CD14-positive monocyte (primary cell): ENCODE measurements at regions not wholly inside any gene's neighbourhood (a gene's known extent, or its start where the extent isn't known, plus 50 kb on each side); places are given as distances from the start of the nearest gene placed in this dataset.

Experiments used
- DNase-seq, 3 donors: peaks; one replicate each; pipeline ENCODE4 v3.0.0-alpha.2; 2011 to 2022
- H2AFZ ChIP-seq: 2 replicates; pipeline ENCODE4 v1.6.0; 2012; ENCODE audit warnings: mild to moderate bottlenecking, low read depth, low read length, inconsistent platforms; ENCODE audit not compliant: insufficient read depth, poor library complexity, severe bottlenecking
- H3K27ac ChIP-seq, 2 donors: 1 replicate in 1 of 2; 2 replicates in 1 of 2; pipeline ENCODE4 v1.5.1; 2012 to 2013; ENCODE audit warnings: low read length in 2 of 2, control low read depth in 1 of 2, inconsistent platforms in 1 of 2, low read depth in 1 of 2, mild to moderate bottlenecking in 1 of 2
- H3K27me3 ChIP-seq, 2 donors: one replicate each; pipeline versions ENCODE4 v1.6.0 to v1.6.1; 2011 to 2013; ENCODE audit warnings: low read length in 2 of 2; ENCODE audit not compliant: control insufficient read depth in 2 of 2, insufficient read depth in 2 of 2
- H3K36me3 ChIP-seq, 2 donors: replicated peaks in 1 of 2; 1 replicate in 1 of 2; 2 replicates in 1 of 2; pipeline versions ENCODE4 v1.5.1 to v1.6.1; 2012 to 2013; ENCODE audit warnings: low read length in 2 of 2, control low read depth in 1 of 2, inconsistent platforms in 1 of 2, mild to moderate bottlenecking in 1 of 2; ENCODE audit not compliant: insufficient read depth in 2 of 2, control insufficient read depth in 1 of 2
- H3K4me1 ChIP-seq, 2 donors: 1 replicate in 1 of 2; 2 replicates in 1 of 2; pipeline versions ENCODE4 v1.5.1 to v1.6.1; 2012 to 2013; ENCODE audit warnings: low read length in 2 of 2, control low read depth in 1 of 2, inconsistent platforms in 1 of 2, mild to moderate bottlenecking in 1 of 2, moderate library complexity in 1 of 2; ENCODE audit not compliant: insufficient read depth in 2 of 2, control insufficient read depth in 1 of 2
- H3K4me2 ChIP-seq: replicated peaks from 2 replicates; pipeline ENCODE3; 2012; ENCODE audit warnings: low read length, moderate library complexity, mild to moderate bottlenecking; ENCODE audit not compliant: poor library complexity, severe bottlenecking; ENCODE audit errors: extremely low read depth
- H3K4me3 ChIP-seq, 3 experiments: fragments of 200-600 bp in 1 of 3; sonication (generic) in 1 of 3; replicated peaks in 1 of 3; 1 replicate in 2 of 3; 2 replicates in 1 of 3; pipeline ENCODE4 v1.5.1; 2011 to 2013; ENCODE audit warnings: low read length in 3 of 3, mild to moderate bottlenecking in 3 of 3, control low read depth in 2 of 3, low read depth in 2 of 3, inconsistent platforms in 1 of 3, moderate library complexity in 1 of 3
- H3K79me2 ChIP-seq: 2 replicates; pipeline ENCODE4 v1.6.0; 2012; ENCODE audit warnings: mild to moderate bottlenecking, control low read depth, inconsistent platforms, low read length, moderate library complexity; ENCODE audit not compliant: insufficient read depth
- H3K9ac ChIP-seq: 2 replicates; pipeline ENCODE4 v1.6.0; 2017; ENCODE audit warnings: low read length, mild to moderate bottlenecking; ENCODE audit not compliant: insufficient read depth, poor library complexity, severe bottlenecking
- H3K9me3 ChIP-seq, 2 donors: replicated peaks in 1 of 2; 1 replicate in 1 of 2; 2 replicates in 1 of 2; pipeline versions ENCODE4 v1.5.1 to v1.6.1; 2012 to 2013; ENCODE audit warnings: low read length in 2 of 2, control low read depth in 1 of 2; ENCODE audit not compliant: control insufficient read depth in 1 of 2, insufficient read depth in 1 of 2
- H4K20me1 ChIP-seq: 2 replicates; pipeline ENCODE4 v1.6.0; 2012; ENCODE audit warnings: mild to moderate bottlenecking, low read length, control low read depth, moderate library complexity; ENCODE audit not compliant: insufficient read depth
- H3K27ac Mint-ChIP-seq, 7 donors: one replicate each; pipeline ENCODE4 v1.8.0; 2020; ENCODE audit warnings: mild to moderate bottlenecking in 7 of 7, mixed read lengths in 7 of 7, moderate library complexity in 6 of 7, inconsistent platforms in 2 of 7
- H3K27me3 Mint-ChIP-seq, 3 donors: one replicate each; pipeline ENCODE4 v1.8.0; 2021 to 2022; ENCODE audit warnings: low read depth in 3 of 3, mild to moderate bottlenecking in 3 of 3, mixed read lengths in 3 of 3, moderate library complexity in 3 of 3, inconsistent platforms in 1 of 3
- H3K36me3 Mint-ChIP-seq, 2 donors: one replicate each; pipeline ENCODE4 v1.8.0; 2020; ENCODE audit warnings: mixed read lengths in 2 of 2, inconsistent platforms in 1 of 2, mild to moderate bottlenecking in 1 of 2
- H3K4me1 Mint-ChIP-seq: one replicate; pipeline ENCODE4 v1.8.0; 2020; ENCODE audit warnings: mild to moderate bottlenecking, mixed read lengths
- H3K4me3 Mint-ChIP-seq, 2 donors: one replicate each; pipeline ENCODE4 v1.8.0; 2020; ENCODE audit warnings: mild to moderate bottlenecking in 2 of 2, mixed read lengths in 2 of 2, moderate library complexity in 1 of 2
- H3K9me3 Mint-ChIP-seq, 7 donors: one replicate each; pipeline ENCODE4 v1.8.0; 2020 to 2022; ENCODE audit warnings: mixed read lengths in 7 of 7, mild to moderate bottlenecking in 6 of 7, moderate library complexity in 6 of 7, inconsistent platforms in 2 of 7
- CTCF ChIP-seq: fragments of 200-600 bp; IDR thresholded peaks from one replicate; pipeline ENCODE4 v1.8.0; 2022; ENCODE audit warnings: antibody characterized with exemption, mild to moderate bottlenecking
- WGBS: methylation state at CpG from one replicate; pipeline ENCODE4 v1.1.5; 2013; ENCODE audit warnings: missing lambda C conversion rate; ENCODE audit not compliant: insufficient coverage; 5-methylcytosine and 5-hydroxymethylcytosine counted together
- intact Hi-C, 2 donors: fragments of 100-400 bp; cut with micrococcal nuclease; formaldehyde crosslinking; loops; one replicate each; pipeline versions ENCODE4 v1.15.0 to v1.15.1; 2023

GRCh38 chr15:87343966-87344365 is 912.6 kb downstream of the NTRK3 start:
- Histone ChIP-seq H3K27me3 (no peaks in the 10 kb centered on the region), H3K9me3 (peaks cover 0 to 5% of the 10 kb centered on the region in 2 donors), H3K36me3 (no peaks in the 10 kb centered on the region), H3K4me2 (no peak overlapping the region), H3K4me3 (no peak overlapping the region), H3K9ac (no peak overlapping the region), H4K20me1 (no peaks in the 10 kb centered on the region), H3K79me2 (no peaks in the 10 kb centered on the region), H3K27ac (no peak overlapping the region), H2AFZ (no peak overlapping the region), H3K4me1 (no peaks in the 10 kb centered on the region)
- no peak for TF ChIP-seq CTCF
- intact Hi-C loops, result no loop called here
- peaks cover 0 to 1% (median 0%) of the 10 kb centered on the region in 3 donors for H3K27me3 Mint-ChIP-seq
- no peak overlapping the region for H3K27ac Mint-ChIP-seq
- H3K9me3 Mint-ChIP-seq, result peaks cover 0 to 14% (median 3%) of the 10 kb centered on the region in 7 donors
- WGBS, result 80% methylated on average over 1 of the region's 3 CpGs
- H3K4me3 Mint-ChIP-seq, result no peak overlapping the region
- DNase-seq, result no peak
- no peaks in the 10 kb centered on the region for H3K4me1 Mint-ChIP-seq
- no peaks in the 10 kb centered on the region for H3K36me3 Mint-ChIP-seq

- no peak overlapping the region for H2AFZ ChIP-seq
- Mint-ChIP-seq H3K9me3 (peaks cover 0 to 9% (median 3%) of the 10 kb centered on the region in 7 donors), H3K36me3 (no peaks in the 10 kb centered on the region), H3K27ac (no peak overlapping the region), H3K4me3 (no peak overlapping the region), H3K4me1 (no peaks in the 10 kb centered on the region), H3K27me3 (peaks cover 0 to 1% (median 0%) of the 10 kb centered on the region in 3 donors)
- no peaks in the 10 kb centered on the region for H3K27me3 ChIP-seq
- no peak for TF ChIP-seq CTCF
- no peak overlapping the region for H3K27ac ChIP-seq
- H3K9ac ChIP-seq, result no peak overlapping the region
- H3K4me2 ChIP-seq, result no peak overlapping the region
- no peak overlapping the region for H3K4me3 ChIP-seq
- no peaks in the 10 kb centered on the region for H4K20me1 ChIP-seq
- H3K9me3 ChIP-seq, result no peaks in the 10 kb centered on the region
- no peaks in the 10 kb centered on the region for H3K79me2 ChIP-seq
- intact Hi-C loops, result no loop called here
- no peak for DNase-seq
- H3K36me3 ChIP-seq, result no peaks in the 10 kb centered on the region
- no peaks in the 10 kb centered on the region for H3K4me1 ChIP-seq
Measured at GRCh38 chr15:87340370-87340769, 916.2 kb downstream of the NTRK3 start.
